GM19463 (cell line): ENCODE measurements at regions not wholly inside any gene's neighbourhood (a gene's known extent, or its start where the extent isn't known, plus 50 kb on each side); places are given as distances from the start of the nearest gene placed in this dataset.

Source experiments
- ATAC-seq: cut with Tn5 transposase; IDR thresholded peaks from one replicate; pipeline ENCODE4 v1.9.1; 2021; ENCODE audit warnings: mild to moderate bottlenecking, moderate library complexity; ENCODE audit not compliant: unreplicated experiment

GRCh38 chr6:168158213-168158979 lies 79.4 kb upstream of the FRMD1 start:
- ATAC-seq: no peak

GRCh38 chr6:168157272-168158212 lies 78.5 kb upstream of the FRMD1 start:
- no peak for ATAC-seq

- ATAC-seq: no peak
These were observed 77.8 kb upstream of the FRMD1 start for GRCh38 chr6:168156742-168157265.

GRCh38 chr6:168155821-168156741 lies 77.1 kb upstream of the FRMD1 start:
- ATAC-seq: no peak

- ATAC-seq: no peak
These were observed 76.2 kb upstream of the FRMD1 start for GRCh38 chr6:168155193-168155592.

GRCh38 chr6:168154263-168154917 lies 75.4 kb upstream of the FRMD1 start:
- ATAC-seq: no peak

- ATAC-seq: no peak
These were observed 74.5 kb upstream of the FRMD1 start for GRCh38 chr6:168153553-168153952.

- no peak for ATAC-seq
These were observed 74.0 kb upstream of the FRMD1 start for GRCh38 chr6:168152980-168153379.

GRCh38 chr6:168152306-168152963 lies 73.4 kb upstream of the FRMD1 start:
- no peak for ATAC-seq

- ATAC-seq: no peak
These were observed 71.7 kb upstream of the FRMD1 start for GRCh38 chr6:168150551-168151320.

GRCh38 chr6:168149015-168149414 lies 70.0 kb upstream of the FRMD1 start:
- ATAC-seq: no peak

GRCh38 chr6:168148231-168148849 lies 69.3 kb upstream of the FRMD1 start:
- ATAC-seq: no peak

GRCh38 chr6:168147205-168147738 lies 68.3 kb upstream of the FRMD1 start:
- ATAC-seq: no peak

- ATAC-seq: no peak
These were observed 67.0 kb upstream of the FRMD1 start for GRCh38 chr6:168145747-168146596.

GRCh38 chr6:168139121-168139520 lies 60.1 kb upstream of the FRMD1 start:
- no peak for ATAC-seq

GRCh38 chr6:168138436-168138835 lies 59.4 kb upstream of the FRMD1 start:
- ATAC-seq: no peak

- ATAC-seq: no peak
These were observed 58.0 kb upstream of the FRMD1 start for GRCh38 chr6:168137024-168137423.
